DOHH2 (cell line): ENCODE measurements at regions not wholly inside any gene's neighbourhood (a gene's known extent, or its start where the extent isn't known, plus 50 kb on each side); places are given as distances from the start of the nearest gene placed in this dataset.

Experiments used
- H3F3A ChIP-seq: fragments of 200-600 bp; sonication (generic), shearing (Covaris generic); 2 replicates; pipeline ENCODE4 v1.6.0; 2016; ENCODE audit warnings: antibody characterized with exemption, mild to moderate bottlenecking; ENCODE audit not compliant: control insufficient read depth, insufficient read depth
- H3K27ac ChIP-seq: fragments of 200-600 bp; sonication (generic); 2 replicates; pipeline ENCODE4 v1.5.1; 2014; ENCODE audit warnings: low read depth, mild to moderate bottlenecking, low read length, moderate library complexity
- H3K27me3 ChIP-seq: fragments of 200-600 bp; sonication (generic); 2 replicates; pipeline ENCODE4 v1.6.1; 2014; ENCODE audit warnings: mild to moderate bottlenecking, low read length, mixed read lengths; ENCODE audit not compliant: control insufficient read depth
- H3K36me3 ChIP-seq: fragments of 200-600 bp; sonication (generic); 2 replicates; pipeline ENCODE4 v1.6.1; 2014; ENCODE audit warnings: mild to moderate bottlenecking, low read length, moderate library complexity, mixed read lengths; ENCODE audit not compliant: control insufficient read depth
- H3K4me1 ChIP-seq: fragments of 200-600 bp; sonication (generic); 2 replicates; pipeline ENCODE4 v1.6.1; 2014; ENCODE audit warnings: mild to moderate bottlenecking, low read length, mixed read lengths; ENCODE audit not compliant: control insufficient read depth
- H3K4me2 ChIP-seq: fragments of 200-600 bp; sonication (generic); 2 replicates; pipeline ENCODE4 v1.6.0; 2014; ENCODE audit warnings: mild to moderate bottlenecking, low read length, moderate library complexity
- H3K4me3 ChIP-seq: fragments of 200-600 bp; sonication (generic); 2 replicates; pipeline ENCODE4 v1.5.1; 2014; ENCODE audit warnings: mild to moderate bottlenecking, low read length, mixed read lengths
- H3K79me2 ChIP-seq: fragments of 200-600 bp; sonication (generic); 2 replicates; pipeline ENCODE4 v1.6.1; 2014; ENCODE audit warnings: mild to moderate bottlenecking, low read length, mixed read lengths; ENCODE audit not compliant: control insufficient read depth
- H3K9me2 ChIP-seq: fragments of 200-600 bp; sonication (generic); replicated peaks from 2 replicates; pipeline ENCODE4 v1.6.1; 2014; ENCODE audit warnings: mild to moderate bottlenecking, low read length, mixed read lengths; ENCODE audit not compliant: control insufficient read depth
- H3K9me3 ChIP-seq: fragments of 200-600 bp; sonication (generic); 2 replicates; pipeline ENCODE4 v1.6.1; 2014; ENCODE audit warnings: antibody characterized with exemption, low read length, mixed read lengths; ENCODE audit not compliant: control insufficient read depth, insufficient read depth
- H4K20me1 ChIP-seq: fragments of 200-600 bp; sonication (generic); 2 replicates; pipeline ENCODE4 v1.6.0; 2014; ENCODE audit warnings: low read depth, mild to moderate bottlenecking, antibody characterized with exemption, low read length, moderate library complexity; ENCODE audit not compliant: control insufficient read depth, insufficient read depth
- CTCF ChIP-seq: fragments of 200-600 bp; sonication (generic); IDR thresholded peaks from one replicate; pipeline ENCODE4 v1.5.1; 2014; ENCODE audit warnings: antibody characterized with exemption, mild to moderate bottlenecking, low read depth, low read length; ENCODE audit not compliant: poor library complexity, severe bottlenecking
- EZH2phosphoT487 ChIP-seq: fragments of 200-600 bp; sonication (generic); IDR thresholded peaks from 2 replicates; pipeline ENCODE4 v1.6.1; 2017; ENCODE audit warnings: borderline replicate concordance, mild to moderate bottlenecking, antibody characterized with exemption, low read length, moderate library complexity, mixed read lengths

- Histone ChIP-seq H3K4me2 (no peak overlapping the region), H3K9me3 (no peaks in the 10 kb centered on the region), H4K20me1 (no peaks in the 10 kb centered on the region), H3K4me1 (no peaks in the 10 kb centered on the region), H3K9me2 (no peaks in the 10 kb centered on the region), H3K36me3 (no peaks in the 10 kb centered on the region), H3F3A (no peaks in the 10 kb centered on the region), H3K4me3 (no peak overlapping the region), H3K79me2 (no peaks in the 10 kb centered on the region), H3K27me3 (no peaks in the 10 kb centered on the region), H3K27ac (no peak overlapping the region)
- no peak for TF ChIP-seq CTCF
- no peak for TF ChIP-seq EZH2phosphoT487
Measured at GRCh38 chr13:80571346-80572307, 230.7 kb upstream of the SPRY2 start.

- H3K9me3 ChIP-seq, result no peaks in the 10 kb centered on the region
- H3K27ac ChIP-seq, result no peak overlapping the region
- TF ChIP-seq EZH2phosphoT487, result no peak
- no peak for TF ChIP-seq CTCF
- no peaks in the 10 kb centered on the region for H3K36me3 ChIP-seq
- no peaks in the 10 kb centered on the region for H3K4me1 ChIP-seq
- H3K79me2 ChIP-seq, result no peaks in the 10 kb centered on the region
- H3K27me3 ChIP-seq, result no peaks in the 10 kb centered on the region
- no peaks in the 10 kb centered on the region for H4K20me1 ChIP-seq
- no peak overlapping the region for H3K4me3 ChIP-seq
- no peaks in the 10 kb centered on the region for H3F3A ChIP-seq
- no peak overlapping the region for H3K4me2 ChIP-seq
- no peaks in the 10 kb centered on the region for H3K9me2 ChIP-seq
Measured at GRCh38 chr13:80563439-80563838, 222.5 kb upstream of the SPRY2 start.

- Histone ChIP-seq H3K9me3 (no peaks in the 10 kb centered on the region), H3K4me3 (no peak overlapping the region), H4K20me1 (no peaks in the 10 kb centered on the region), H3K4me2 (no peak overlapping the region), H3K27me3 (no peaks in the 10 kb centered on the region), H3K27ac (no peak overlapping the region), H3K9me2 (no peaks in the 10 kb centered on the region), H3K79me2 (no peaks in the 10 kb centered on the region), H3K36me3 (no peaks in the 10 kb centered on the region), H3K4me1 (no peaks in the 10 kb centered on the region), H3F3A (no peaks in the 10 kb centered on the region)
- TF ChIP-seq EZH2phosphoT487, result no peak
- TF ChIP-seq CTCF, result no peak
Measured at GRCh38 chr13:80562433-80563156, 221.7 kb upstream of the SPRY2 start.
